Superior temporal gyrus (tissue), 1 donor: ENCODE measurements at regions not wholly inside any gene's neighbourhood (a gene's known extent, or its start where the extent isn't known, plus 50 kb on each side); places are given as distances from the start of the nearest gene placed in this dataset.

Experiments
- DNase-seq: peaks from one replicate; pipeline ENCODE4 v3.0.0-alpha.2; 2016; ENCODE audit errors: extremely low spot score

DNA sequence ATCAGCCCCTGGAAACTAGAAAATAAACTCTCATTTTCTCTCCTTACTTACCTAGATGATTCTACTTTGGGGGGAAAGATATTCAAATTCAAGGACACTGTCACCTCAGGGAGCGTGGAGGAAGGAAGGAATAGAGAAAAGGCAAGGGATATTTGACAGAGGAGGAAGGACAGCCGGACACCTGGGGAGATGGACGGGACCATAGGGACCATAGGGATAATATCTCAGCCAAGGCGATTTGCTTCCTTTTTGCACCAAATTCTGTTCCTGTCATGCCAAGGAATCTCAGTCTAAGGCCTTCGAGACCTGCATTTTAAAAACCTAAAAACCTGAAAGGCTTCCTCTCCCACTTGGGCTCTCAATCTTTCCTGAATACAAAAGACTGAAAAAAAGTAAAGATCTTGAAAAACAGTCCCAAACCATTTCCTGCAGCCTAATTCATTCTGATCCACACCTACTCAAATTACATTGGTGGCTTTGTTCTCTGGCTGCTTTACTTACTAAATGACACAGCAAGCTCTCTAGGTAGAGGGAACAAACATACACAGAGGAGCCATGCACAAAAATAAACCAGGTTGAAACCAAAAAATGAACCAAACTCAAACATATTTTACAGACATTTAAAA, 73.9 kb upstream of the SLC24A5 start:
- DNase-seq, result peak; percentile 23

DNA sequence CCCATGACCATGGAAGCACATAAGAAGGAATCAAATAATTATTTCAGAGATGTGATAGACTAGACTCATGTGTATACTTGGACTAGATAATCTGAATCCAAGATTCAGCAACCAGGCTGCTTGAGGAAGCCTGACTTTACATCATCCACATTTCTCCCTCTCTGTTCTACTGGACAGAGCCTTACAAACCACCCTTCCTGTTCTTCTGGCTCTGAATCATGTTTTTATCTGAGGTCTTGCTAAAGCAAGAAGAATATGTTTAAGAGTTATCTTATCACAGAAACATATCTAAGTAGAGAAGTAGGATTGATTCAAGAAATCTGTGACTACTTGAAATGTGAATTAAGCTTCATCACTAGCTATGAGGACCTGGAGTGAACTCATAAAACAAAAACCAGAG, 71.1 kb upstream of the SLC24A5 start:
- DNase-seq, result no peak

DNA sequence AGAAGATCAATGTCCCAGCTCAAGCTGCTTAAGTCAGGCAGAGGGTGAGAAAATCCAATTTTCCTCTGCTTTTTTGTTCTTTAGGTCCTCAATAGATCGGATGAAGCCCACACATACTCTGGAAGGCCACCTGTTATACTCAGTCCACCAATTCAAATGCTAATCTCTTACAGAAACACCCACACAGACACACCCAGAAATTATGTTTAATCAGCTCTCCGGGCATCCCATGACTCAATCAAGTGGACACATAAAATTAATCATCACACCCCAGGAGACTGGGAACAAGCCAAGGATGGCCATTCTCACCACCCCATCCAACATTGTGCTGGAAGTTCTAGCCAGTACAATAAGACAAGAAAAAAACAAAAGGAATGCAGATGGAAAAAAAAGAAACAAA, 67.8 kb upstream of the SLC24A5 start:
- no peak for DNase-seq

DNA sequence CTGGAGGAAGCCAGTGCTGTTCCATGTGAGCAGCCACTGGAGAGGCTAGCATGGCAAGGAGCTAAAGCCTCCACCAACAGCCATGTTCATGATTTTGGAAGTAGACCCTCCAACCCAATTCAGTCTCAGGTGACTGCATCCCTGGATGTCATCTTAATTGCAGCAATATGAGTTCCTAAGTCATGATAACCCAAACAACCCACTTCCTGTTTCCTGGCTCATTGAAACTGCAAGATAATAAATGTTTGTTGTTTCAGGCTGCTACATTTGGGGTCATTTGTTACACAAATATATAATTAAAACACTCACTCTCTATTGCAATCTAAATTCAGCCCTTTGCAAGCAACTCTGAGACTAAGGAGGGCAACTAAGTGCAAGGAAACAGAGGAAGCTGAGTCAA, 62.4 kb upstream of the SLC24A5 start:
- no peak for DNase-seq

DNA sequence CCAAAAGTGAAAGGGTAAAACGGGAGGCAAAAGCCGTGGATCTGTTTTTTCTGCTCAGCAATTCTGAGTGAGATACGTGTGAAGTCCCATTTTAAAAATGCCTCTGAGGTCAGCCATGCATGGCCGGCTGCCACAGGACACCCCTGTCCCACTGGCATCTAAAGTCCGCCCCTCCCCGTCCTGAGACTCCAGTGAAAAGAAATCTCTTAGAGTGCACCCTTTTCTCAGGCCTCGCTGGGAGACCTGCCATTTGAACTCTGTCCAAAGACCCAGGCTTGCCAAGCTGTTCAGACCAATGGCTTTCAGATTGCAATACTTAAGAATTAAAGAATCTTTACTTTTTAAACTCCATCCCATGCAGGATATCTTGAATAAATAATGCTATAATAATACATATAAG, 61.0 kb upstream of the SLC24A5 start:
- peak; percentile 52 for DNase-seq

DNA sequence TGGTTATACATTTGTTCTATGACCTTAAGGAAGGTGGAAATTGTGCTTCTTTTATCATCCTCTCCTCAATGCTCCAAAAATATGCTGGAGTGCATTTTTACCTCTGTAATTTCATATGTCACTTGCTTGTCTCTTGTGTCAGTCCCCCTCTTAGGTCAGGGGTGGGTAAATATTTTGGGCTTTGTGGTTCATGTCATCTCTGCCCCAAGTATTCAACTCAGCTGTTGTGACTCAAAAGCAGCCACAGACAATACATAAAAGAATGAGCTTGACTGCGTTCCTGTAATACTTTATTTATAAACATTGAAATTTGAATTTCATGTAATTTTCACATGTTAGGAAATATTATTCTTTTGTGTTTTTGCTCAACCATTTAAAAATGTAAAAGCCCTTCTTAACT, 60.4 kb upstream of the SLC24A5 start:
- no peak for DNase-seq

DNA sequence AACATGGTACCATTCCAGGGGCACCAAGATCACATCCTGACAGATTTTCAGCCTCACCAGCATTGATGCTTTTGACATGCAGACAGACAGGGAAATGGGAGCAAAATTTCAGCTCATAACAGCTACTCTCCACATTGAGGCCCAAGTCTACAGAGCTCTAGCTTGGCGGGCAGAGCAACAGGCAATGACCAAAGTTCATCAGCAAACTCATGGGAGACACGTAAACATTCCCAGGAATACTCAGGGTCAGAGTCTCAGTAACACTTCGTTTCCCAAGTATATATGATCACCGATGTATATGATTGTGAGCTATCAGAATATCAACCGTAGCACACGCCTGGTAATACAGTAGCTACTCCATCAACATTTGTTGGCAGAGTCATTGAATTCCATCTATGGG, 59.2 kb upstream of the SLC24A5 start:
- DNase-seq, result no peak

DNA sequence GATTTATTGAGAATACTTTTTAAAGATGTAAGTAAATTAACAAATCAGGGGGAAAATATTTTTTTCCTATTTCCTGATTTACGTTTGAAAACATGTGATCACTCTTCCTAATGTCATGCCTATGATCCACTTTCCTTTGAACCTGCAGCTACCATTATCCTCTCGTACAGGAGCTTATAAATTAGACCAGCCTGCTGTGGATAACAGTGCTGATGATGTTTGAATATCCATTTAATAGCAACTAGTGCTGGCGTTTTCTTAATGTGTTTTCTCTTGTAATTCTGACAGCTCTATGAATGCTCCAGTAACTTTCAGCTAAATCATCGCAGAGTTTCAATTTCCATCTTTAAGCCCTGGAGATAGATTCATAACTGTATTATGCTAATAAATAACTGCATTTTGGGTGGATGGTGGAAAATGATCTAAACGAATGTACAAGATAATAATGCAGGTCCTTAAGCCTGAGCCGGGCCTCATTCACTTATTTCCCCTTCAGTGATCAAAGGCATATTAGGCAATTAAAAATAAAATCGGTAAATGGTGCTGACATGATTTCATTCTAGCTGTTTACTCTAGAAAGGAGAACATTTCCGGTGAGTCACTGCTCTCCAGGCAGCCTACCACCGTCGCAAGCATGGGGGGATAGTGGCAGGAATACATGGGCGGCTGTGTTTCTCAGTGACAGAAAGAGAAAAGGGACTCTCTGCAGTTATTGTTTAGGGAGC, 58.5 kb upstream of the SLC24A5 start:
- no peak for DNase-seq

DNA sequence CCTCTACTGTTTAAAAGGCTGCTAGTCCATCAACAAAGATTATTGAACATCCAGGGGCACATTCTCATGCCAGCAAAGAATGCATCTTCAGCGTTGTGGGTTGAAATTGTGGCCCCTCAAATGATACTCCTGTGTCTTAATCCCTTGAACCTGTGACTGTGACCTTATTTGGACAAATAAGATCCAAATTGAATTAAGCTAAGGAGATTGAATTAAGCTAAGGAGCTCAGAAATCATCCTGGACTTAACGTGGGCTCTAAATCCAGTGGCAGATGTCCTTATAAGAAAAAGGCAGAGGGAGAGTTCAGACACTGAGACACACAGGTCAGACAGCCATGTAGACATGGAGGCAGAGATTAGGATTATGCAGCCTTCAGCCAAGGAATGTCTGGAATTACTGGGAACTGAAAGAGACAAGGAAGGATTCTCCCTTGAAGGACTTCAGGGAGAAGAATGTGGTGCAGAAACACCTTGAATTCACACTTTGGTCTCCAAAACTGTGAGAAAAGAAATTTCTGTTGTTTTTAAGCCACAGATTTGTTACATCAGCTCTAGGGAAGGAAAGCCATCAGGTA, 57.3 kb upstream of the SLC24A5 start:
- DNase-seq, result no peak

DNA sequence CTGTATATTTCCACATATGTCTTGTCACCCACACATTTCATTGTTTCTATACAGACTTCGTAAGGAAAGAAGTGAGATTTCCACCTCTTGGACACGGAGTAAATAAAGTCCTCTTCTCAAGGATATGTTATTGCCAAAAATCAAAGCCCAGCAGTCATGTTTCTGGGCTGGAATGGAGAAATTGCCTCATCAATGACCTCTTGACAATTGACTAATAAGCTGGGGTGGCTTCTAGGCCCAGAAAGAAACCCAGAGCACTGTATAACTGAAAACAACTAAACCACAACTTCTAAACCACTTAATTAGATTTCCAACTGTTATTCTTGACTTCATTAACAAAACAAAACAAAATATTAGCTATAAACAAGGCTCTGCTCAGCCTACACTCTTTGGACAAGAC, 56.4 kb upstream of the SLC24A5 start:
- no peak for DNase-seq

DNA sequence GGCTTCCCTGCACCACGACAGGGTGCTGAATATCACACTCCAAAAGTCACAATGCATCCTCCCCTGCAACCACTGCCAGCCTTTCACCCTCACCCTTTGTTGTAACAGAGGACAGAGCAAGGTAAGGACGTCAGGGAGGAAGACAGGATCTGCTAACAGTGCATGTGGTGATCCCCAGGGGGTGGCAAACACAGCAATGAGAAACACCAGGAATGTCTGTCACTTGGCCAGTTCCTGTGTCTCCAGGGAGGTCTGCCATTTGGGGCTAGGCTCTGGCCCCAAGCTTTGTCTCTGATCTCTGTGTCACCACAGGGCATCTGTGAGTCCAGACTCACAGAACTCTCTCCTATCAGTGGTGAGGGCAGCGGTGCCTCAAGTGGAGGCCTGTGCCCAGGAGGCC, 54.3 kb upstream of the SLC24A5 start:
- no peak for DNase-seq
